Activated CD8-positive, alpha-beta memory T cell treated with anti-CD3 and anti-CD28 coated beads, Interleukin-2, amount 50 U/mL, for 24 hours (primary cell): ENCODE measurements at regions not wholly inside any gene's neighbourhood (a gene's known extent, or its start where the extent isn't known, plus 50 kb on each side); places are given as distances from the start of the nearest gene placed in this dataset.

ENCODE experiments used
- DNase-seq: peaks from one replicate; pipeline ENCODE4 v3.0.0-alpha.2; 2020; ENCODE audit errors: extremely low read depth

DNA sequence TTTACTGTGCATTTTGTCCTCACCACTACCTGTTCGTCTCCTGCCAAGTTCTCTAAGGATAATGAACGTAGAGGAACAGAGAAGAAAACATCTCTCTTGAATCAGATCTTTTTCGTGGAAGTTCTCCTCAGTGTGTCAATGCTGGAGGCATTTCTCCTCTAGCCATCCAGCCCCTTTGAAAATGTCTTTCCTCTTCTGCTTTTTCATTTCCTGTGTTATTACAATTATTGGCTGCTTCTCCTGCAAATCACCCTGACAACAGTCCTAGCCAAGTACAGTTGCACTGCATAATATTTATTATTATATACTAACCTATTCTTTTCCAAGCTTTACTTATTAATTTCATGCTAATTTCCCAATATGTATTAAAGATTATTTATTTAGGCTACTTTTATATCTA lies 61.8 kb upstream of the TRPM3 start:
- DNase-seq: no peak

DNA sequence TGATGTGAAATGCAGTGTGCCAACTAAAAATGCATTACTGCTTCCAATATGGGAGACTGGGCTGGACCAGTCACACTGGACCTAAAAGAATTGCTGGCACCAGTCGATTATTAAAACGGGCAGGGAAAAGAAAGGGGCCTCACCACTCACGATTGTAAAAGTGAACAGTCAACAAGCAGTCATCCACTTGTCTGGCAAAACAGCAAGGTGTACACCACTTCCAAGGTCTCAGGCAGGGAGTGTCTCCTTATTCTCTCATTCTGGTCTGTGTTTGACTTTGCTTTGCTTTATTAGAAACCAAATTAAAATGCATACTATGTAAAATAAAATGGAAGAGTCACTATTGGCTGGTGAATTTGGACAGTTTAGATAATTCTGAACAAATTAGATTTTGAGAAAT lies 57.8 kb upstream of the TRPM3 start:
- DNase-seq: no peak

DNA sequence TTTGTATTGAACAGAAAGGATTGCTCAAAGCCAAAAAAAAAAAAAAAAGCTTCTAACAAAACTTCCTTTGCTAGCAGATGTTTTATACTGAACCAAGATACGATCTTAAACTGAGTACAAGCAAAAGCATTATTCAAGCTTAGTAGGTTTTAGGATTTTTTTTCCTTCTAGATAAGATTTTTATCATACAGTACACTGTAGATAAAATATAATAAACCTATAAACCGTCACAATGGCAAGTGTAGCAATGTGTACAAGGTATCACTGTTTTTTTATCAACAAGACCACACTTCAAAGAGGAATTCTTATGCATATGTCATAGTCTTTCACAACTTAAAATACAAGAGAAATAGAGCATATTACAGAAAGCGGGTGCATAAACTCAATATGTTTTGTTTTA lies 56.5 kb upstream of the TRPM3 start:
- DNase-seq: no peak

DNA sequence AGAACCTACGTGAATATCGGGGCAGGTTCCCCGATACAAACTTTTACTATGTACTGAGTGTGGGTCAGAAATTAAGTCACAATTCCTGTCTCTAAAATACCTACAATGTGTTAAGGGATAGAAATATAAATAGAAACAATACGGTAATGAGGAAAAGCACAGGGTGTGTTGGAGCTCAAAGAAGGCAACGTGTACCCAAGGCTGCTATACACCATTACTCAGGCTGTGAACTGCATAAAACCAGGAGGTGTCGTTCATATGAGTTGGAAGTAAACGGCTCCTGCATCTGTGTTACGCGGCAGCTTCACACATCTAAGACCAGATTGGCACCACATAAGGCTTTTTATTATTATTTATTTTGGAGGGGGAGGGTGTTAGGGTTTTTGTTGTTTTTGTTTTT lies 50.1 kb upstream of the TRPM3 start:
- DNase-seq: no peak
